ENCODE measurements at regions not wholly inside any gene's neighbourhood (a gene's known extent, or its start where the extent isn't known, plus 50 kb on each side); places are given as distances from the start of the nearest gene placed in this dataset.

DNA sequence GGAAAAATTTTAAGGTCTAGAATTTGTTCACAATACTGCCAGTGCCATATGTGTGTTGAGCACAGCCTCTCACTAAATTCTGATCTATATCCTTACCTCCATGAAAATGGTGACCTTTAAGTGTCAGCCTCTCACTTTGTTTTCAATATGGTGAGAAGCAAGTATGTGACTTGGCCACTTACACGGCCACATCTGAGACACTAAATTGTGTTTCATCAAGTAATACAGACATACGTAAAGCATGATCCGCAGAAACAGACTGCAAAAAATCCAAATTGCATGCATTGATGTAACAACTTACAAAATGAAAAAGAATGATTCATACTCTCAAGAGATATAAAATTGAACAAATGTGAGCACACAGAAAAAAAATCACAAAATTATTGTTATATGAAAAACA is 55.2 kb upstream of the UGP2 start:
- DNase-seq: no peak

DNA sequence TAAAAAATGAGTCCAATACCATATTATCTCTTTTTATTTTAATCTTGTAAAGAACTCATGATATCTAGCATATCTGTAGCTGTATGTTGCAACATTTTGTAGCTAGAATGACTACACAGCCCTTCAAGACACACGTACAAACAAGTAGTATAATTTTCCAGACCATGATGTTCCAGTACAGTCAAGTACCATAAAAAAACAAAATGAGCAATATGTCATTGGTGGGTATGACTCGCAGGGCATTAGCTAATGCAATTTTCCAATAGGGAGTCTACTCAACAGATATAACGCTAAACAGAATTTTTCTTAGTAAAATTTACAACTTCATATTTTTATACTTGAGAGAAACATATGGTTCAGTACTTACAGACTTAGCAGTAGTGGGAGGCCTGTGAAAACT is 53.6 kb upstream of the UGP2 start:
- DNase-seq: no peak

GRCh38 chr2:63789338-63790020 is 52.2 kb upstream of the UGP2 start:
- DNase-seq: no peak

DNA sequence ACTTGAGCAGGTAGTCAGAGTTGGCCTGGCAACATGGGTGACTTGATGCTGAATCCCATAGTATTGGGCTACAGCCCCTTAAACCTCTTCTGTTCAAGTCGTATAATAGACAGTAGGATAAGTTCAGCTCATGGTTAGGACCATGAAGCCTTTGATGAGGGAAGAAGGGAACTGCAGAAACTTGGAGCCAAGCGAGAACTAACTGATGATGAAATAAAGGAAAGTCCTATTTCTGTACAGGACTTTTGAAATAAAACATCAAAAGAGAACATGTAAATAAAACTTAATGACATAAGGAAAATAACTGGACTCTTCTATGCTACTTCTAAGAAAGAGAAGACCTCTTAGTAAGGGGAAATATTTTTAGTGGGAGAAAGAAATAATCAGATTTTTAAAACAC is 51.2 kb upstream of the UGP2 start:
- no peak for DNase-seq

GRCh38 chr2:63790906-63791305 is 50.8 kb upstream of the UGP2 start:
- DNase-seq: no peak

GRCh38 chr2:63791387-63791786 is 50.3 kb upstream of the UGP2 start:
- no peak for DNase-seq

All from NCI-H1694 (cell line).